Ascending aorta (tissue), 2 donors: ENCODE measurements at regions not wholly inside any gene's neighbourhood (a gene's known extent, or its start where the extent isn't known, plus 50 kb on each side); places are given as distances from the start of the nearest gene placed in this dataset.

Experiments
- DNase-seq, 2 donors: peaks; one replicate each; pipeline ENCODE4 v3.0.0-alpha.2; 2019; ENCODE audit warnings: low spot score in 2 of 2
- H3K27ac ChIP-seq, 2 donors: fragments of 200-600 bp; sonication (generic); one replicate each; pipeline ENCODE4 v1.5.1; 2016 to 2017; ENCODE audit warnings: mild to moderate bottlenecking in 1 of 2
- H3K27me3 ChIP-seq: fragments of 200-600 bp; sonication (generic); one replicate; pipeline ENCODE4 v1.5.1; 2017
- H3K36me3 ChIP-seq, 2 donors: fragments of 200-600 bp; sonication (generic); one replicate each; pipeline ENCODE4 v1.5.1; 2016
- H3K4me1 ChIP-seq, 2 donors: fragments of 200-600 bp; sonication (generic); one replicate each; pipeline ENCODE4 v1.5.1; 2016 to 2017; ENCODE audit warnings: mild to moderate bottlenecking in 1 of 2
- H3K4me3 ChIP-seq, 2 donors: fragments of 200-600 bp; sonication (generic); one replicate each; pipeline ENCODE4 v1.5.1; 2016 to 2017; ENCODE audit warnings: mild to moderate bottlenecking in 1 of 2
- H3K9me3 ChIP-seq, 2 donors: fragments of 200-600 bp; sonication (generic); one replicate each; pipeline ENCODE4 v1.5.1; 2016
- CTCF ChIP-seq, 3 experiments: fragments of 200-600 bp in 2 of 3; fragments of 450-650 bp in 1 of 3; sonication (generic) in 2 of 3; IDR thresholded peaks; one replicate each; pipeline ENCODE4 v1.5.1; 2016 to 2019; ENCODE audit warnings: antibody characterized with exemption in 3 of 3, mild to moderate bottlenecking in 1 of 3, moderate library complexity in 1 of 3
- intact Hi-C: fragments of 100-400 bp; cut with DNase I; formaldehyde crosslinking; loops from one replicate; pipeline ENCODE4 v1.15.1; 2023

GRCh38 chr12:92244036-92244435 lies 98.4 kb upstream of the BTG1 start:
- H3K27me3 ChIP-seq: no peaks in the 10 kb centered on the region
- H3K36me3 ChIP-seq: no peaks in the 10 kb centered on the region
- no peak overlapping the region for H3K4me3 ChIP-seq
- no peak overlapping the region for H3K27ac ChIP-seq
- peak in 1 of 3 experiments; percentile 6 for TF ChIP-seq CTCF (IDR thresholded peaks at IDR 0.05)
- H3K4me1 ChIP-seq: no peaks in the 10 kb centered on the region
- no peaks in the 10 kb centered on the region for H3K9me3 ChIP-seq
- intact Hi-C loops: no loop called here
- no peak for DNase-seq

DNA sequence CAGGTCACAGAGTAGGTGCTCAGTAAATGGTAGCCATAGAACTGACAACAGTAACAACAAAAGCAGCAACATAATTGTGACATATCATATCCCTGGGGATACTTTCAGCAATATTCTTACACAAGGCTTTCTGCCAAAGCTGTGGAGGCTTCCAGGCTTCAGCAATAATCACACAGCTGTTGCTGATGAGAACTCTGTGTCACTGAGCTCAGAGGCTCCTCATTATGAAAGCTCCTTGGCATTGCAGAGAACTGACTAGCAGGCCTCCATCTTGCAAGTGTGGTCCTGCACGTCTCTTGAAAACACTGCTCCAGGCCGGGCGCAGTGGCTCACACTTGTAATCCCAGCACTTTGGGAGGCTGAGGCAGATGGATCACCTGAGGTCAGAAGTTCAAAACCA lies 97.3 kb upstream of the BTG1 start:
- no peaks in the 10 kb centered on the region for H3K36me3 ChIP-seq
- no peaks in the 10 kb centered on the region for H3K4me1 ChIP-seq
- no peaks in the 10 kb centered on the region for H3K9me3 ChIP-seq
- no peak for DNase-seq
- H3K27me3 ChIP-seq: no peaks in the 10 kb centered on the region
- no peak overlapping the region for H3K27ac ChIP-seq
- no peak for TF ChIP-seq CTCF (IDR thresholded peaks at IDR 0.05)
- intact Hi-C loops: no loop called here
- H3K4me3 ChIP-seq: no peak overlapping the region

- Histone ChIP-seq H3K4me1 (no peaks in the 10 kb centered on the region), H3K9me3 (no peaks in the 10 kb centered on the region), H3K36me3 (no peaks in the 10 kb centered on the region), H3K27me3 (no peaks in the 10 kb centered on the region), H3K4me3 (no peak overlapping the region), H3K27ac (no peak overlapping the region)
- no peak for DNase-seq
- no peak for TF ChIP-seq CTCF (IDR thresholded peaks at IDR 0.05)
- intact Hi-C loops: no loop called here
These were observed 92.3 kb upstream of the BTG1 start for GRCh38 chr12:92237762-92238523.

GRCh38 chr12:92237262-92237661 lies 91.6 kb upstream of the BTG1 start:
- H3K4me1 ChIP-seq: no peaks in the 10 kb centered on the region
- no peaks in the 10 kb centered on the region for H3K36me3 ChIP-seq
- TF ChIP-seq CTCF (IDR thresholded peaks at IDR 0.05): no peak
- H3K27me3 ChIP-seq: no peaks in the 10 kb centered on the region
- H3K9me3 ChIP-seq: no peaks in the 10 kb centered on the region
- intact Hi-C loops: no loop called here
- no peak overlapping the region for H3K27ac ChIP-seq
- H3K4me3 ChIP-seq: no peak overlapping the region
- DNase-seq: no peak

GRCh38 chr12:92235703-92236472 lies 90.2 kb upstream of the BTG1 start:
- intact Hi-C loops: no loop called here
- no peaks in the 10 kb centered on the region for H3K27me3 ChIP-seq
- DNase-seq: no peak
- H3K9me3 ChIP-seq: no peaks in the 10 kb centered on the region
- no peak overlapping the region for H3K4me3 ChIP-seq
- H3K4me1 ChIP-seq: no peaks in the 10 kb centered on the region
- no peak for TF ChIP-seq CTCF (IDR thresholded peaks at IDR 0.05)
- H3K36me3 ChIP-seq: no peaks in the 10 kb centered on the region
- H3K27ac ChIP-seq: no peak overlapping the region
